ENCODE measurements at regions not wholly inside any gene's neighbourhood (a gene's known extent, or its start where the extent isn't known, plus 50 kb on each side); places are given as distances from the start of the nearest gene placed in this dataset.
A peak's percentile ranks its signal among the peaks of the same experiment; 100 is the strongest.
"Not testable (repeated sequence)": the region's sequence is repeated elsewhere in the genome, so short reads cannot be mapped to it uniquely, and the experiment has no call there.

DNA sequence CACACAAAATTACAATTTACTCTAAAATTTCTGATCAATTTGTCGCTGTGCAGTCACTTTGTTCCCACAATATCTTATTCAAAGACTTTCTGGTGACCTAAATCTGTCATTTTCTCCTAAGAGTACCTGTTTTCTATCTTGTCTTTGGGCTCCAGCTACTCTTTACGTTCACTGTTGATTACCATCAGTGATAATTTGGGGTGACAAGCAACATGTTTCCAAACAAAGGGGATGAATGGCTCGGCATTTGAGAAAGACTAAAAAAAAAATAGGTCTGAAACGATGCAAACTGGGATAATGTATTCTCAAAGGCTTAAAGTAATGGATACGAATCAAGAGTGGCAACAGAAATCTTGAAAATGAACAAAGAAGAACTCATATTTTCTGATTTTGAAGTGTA lies 205.2 kb upstream of the DAB2 start:
- no peak for DNase-seq

- no peak for DNase-seq
Measured at GRCh38 chr5:39628348-39628747, 203.6 kb upstream of the DAB2 start.

GRCh38 chr5:39624890-39625289 lies 200.1 kb upstream of the DAB2 start:
- DNase-seq = no peak

GRCh38 chr5:39624268-39624886 lies 199.6 kb upstream of the DAB2 start:
- peak; percentile 41 for DNase-seq

GRCh38 chr5:39623291-39623865 lies 198.6 kb upstream of the DAB2 start:
- DNase-seq = no peak

- no peak for DNase-seq
Measured at GRCh38 chr5:39622281-39622680, 197.5 kb upstream of the DAB2 start.

DNA sequence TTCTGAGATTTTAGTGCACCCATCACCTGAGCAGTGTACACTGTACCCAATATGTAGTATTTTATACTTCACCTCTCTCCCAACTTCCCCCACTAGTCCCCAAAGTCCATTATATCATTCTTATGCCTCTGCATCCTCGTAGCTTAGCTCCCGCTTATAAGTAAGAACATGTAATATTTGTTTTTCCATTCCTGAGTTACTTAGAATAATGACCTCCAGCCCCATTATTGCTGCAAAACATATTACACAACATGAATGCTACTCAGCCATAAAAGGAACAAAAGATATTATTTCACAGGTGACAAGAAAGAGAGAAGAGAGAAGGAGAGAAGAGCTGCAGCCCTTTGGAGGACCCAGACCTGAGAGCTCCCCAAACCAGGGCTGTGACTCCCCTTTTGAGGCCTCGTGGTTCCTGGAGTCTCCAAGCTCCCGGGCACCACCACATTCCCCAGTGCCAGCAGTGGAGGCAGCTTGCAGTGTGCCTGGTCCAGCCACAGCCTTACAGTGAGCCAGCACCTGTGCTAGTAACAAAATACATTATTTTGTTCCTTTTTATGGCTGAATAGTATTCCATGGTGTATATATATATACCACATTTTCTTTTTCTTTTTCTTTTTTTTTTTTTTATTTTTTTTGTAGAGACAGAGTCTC lies 194.5 kb upstream of the DAB2 start:
- DNase-seq = no peak

- no peak for DNase-seq
Measured at GRCh38 chr5:39618391-39618790, 193.6 kb upstream of the DAB2 start.

DNA sequence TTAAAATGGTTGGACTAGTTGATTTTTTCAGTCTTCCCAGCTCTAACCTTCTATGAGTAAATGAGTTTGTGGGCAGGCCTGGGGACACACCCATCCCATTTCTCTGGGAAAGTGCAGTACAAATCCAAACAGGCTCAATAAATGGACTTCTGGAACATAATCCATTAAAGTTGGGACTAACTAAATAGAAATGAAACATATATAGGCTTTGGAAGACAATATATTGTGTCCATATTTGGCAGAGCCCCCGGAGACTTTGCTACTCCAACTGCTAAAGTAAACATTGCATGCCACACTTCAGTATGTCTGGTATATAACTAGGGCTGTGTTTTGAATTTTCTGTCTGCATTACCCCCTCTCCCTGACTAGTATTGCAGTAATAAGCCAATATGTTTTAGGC lies 191.4 kb upstream of the DAB2 start:
- DNase-seq = no peak

DNA sequence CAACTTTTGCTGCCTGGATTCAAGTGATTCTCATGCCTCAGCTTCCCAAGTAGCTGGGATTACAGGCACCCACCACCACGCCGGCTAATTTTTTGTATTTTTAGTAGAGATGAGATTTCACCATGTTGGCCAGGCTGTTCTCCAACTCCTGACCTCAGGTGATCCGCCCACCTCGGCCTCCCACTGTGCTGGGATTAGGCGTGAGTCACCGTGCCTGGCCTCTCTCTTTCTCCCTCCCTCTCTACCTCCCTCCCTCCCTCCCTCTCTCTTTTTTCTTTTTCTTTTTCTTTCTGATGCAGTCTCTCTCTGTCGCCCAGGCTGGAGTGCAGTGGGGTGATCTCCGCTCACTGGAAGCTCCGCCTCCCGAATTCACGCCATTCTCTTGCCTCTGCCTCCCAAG lies 186.3 kb upstream of the DAB2 start:
- DNase-seq = not testable (repeated sequence)

GRCh38 chr5:39608024-39608423 lies 183.2 kb upstream of the DAB2 start:
- no peak for DNase-seq

GRCh38 chr5:39606591-39606990 lies 181.8 kb upstream of the DAB2 start:
- no peak for DNase-seq

DNA sequence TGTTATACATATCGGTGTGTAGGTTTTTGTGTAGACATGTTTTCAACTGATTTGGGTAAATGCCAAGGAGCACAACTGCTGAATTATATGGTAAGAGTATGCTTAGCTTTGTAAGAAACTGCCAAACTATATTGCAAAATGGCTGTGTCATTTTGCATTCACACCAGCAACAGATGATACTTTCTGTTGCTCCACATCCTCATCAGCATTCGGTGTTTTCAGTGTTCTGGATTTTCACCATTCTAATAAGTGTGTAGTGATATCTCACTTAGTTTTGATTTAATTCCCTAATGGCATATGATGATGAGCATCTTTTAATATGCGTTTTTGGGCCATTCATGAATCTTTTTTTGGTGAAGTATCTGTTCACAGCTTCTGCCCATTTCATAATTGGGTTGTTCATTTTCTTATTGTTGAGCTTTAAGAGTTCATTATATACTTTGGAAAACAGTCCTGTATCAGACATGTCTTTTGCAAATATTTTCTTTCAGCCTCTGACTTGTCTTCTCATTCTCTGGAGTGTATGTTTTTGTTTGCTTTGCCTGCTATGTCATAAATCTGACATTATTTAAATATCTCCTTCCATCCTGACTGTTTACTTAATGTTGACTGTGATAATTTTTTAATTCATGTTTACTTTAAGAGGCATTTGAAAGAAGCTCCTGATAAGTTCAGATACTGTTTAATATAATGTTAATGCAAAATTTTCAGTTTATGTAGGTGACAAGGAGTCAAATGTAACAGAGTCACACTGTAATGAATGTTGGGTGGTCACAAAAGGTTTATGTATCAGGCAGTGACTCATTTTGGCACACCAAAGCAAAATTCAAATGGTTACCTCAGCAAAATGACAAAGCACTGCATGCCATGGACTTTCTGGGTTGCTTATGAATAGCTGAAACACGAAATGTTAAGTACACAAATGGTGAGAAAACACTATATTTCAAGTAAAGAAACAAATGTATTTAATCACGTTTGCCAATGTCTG lies 181.1 kb upstream of the DAB2 start:
- DNase-seq = no peak

GRCh38 chr5:39605145-39605544 lies 180.4 kb upstream of the DAB2 start:
- no peak for DNase-seq

DNA sequence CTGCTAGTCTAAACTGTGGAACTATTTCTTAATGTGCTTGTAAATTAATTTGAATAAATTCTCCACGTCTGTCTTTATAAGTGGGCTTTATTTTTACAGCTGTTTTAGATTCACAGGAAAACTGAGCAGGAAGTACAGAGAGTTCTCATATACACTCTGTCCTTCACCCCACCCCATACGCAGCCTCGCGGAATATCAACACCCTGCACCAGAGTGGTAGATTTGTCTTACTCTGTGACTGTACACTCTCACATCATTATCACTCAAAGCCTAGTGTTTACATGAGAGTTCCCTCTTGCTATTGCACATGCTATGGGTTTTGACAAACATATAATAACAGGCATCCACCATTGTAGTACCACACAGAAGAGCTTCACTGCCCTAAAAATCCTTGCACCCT lies 179.7 kb upstream of the DAB2 start:
- DNase-seq = no peak

DNA sequence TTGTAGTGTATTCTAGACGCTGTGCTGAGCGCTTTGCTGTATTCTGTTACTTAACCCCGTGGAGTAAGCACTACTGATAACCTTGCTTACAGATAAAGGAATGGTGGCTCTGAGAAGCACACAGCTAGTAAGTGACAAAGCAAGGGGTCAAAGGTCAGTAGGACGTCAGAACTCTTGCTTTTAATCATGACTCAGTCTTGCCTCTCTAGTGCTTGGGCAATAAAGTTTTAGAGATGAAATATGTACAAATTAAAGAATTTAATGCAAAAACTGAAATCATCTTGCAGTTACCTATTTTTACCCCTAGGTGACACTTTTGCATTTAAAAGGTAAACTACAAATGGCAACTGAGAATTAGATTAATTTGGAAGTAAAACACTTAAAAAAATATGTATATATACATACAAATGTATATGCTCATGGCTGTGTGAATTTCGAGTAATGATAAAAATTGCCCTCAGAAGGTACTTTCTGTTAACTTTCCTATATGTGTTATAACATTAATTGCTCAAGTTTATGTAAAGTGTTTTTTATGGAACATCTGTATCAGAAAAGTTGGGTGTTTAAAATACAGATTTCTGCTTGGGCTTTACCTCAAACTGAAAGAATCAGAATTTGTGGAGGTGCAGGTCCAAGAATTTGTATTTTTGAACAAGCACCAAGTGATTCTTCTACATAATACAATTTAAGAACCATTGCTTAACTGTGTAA lies 175.1 kb upstream of the DAB2 start:
- peak; percentile 35 for DNase-seq

GRCh38 chr5:39598661-39599248 lies 174.0 kb upstream of the DAB2 start:
- DNase-seq = no peak

GRCh38 chr5:39588179-39588578 lies 163.4 kb upstream of the DAB2 start:
- DNase-seq = no peak

DNA sequence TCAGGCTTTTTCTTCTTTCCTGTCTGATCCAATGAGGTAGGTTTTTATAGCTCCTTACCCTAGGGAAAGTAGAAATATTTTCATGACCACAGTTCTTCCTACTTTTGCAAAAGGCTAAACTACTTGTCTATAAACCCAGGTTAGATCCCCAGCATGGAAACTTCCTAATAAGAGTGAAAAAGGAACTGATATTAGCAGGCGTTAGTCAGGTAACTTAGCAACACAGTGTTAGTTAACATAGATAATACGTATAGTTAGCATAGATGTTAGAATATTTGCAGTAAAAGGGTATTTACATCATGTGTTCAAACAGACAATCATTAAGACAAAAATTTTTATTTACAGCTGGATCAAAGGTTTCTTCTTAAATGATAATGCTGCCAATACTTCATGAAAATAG lies 162.9 kb upstream of the DAB2 start:
- DNase-seq = peak; percentile 25

DNA sequence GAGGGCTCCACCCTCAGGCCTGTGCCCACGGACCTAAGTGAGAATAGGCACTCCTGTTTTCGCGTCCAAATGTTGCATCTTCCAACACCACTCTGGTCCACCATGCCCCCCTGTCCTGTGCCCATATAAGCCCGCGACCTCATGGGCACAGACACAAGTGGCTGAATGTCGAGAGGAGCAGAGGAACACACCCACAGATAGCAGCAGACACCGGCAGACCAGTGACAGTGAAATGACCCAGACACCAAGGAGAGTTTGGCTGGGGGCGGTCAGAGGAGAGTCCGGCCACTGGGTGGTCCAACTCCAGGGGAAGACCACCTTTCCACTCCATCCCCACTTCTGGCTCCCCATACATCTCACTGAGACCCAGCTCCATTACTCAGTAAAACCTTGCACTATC lies 161.4 kb upstream of the DAB2 start:
- no peak for DNase-seq

GRCh38 chr5:39584927-39585326 lies 160.1 kb upstream of the DAB2 start:
- DNase-seq = no peak

DNA sequence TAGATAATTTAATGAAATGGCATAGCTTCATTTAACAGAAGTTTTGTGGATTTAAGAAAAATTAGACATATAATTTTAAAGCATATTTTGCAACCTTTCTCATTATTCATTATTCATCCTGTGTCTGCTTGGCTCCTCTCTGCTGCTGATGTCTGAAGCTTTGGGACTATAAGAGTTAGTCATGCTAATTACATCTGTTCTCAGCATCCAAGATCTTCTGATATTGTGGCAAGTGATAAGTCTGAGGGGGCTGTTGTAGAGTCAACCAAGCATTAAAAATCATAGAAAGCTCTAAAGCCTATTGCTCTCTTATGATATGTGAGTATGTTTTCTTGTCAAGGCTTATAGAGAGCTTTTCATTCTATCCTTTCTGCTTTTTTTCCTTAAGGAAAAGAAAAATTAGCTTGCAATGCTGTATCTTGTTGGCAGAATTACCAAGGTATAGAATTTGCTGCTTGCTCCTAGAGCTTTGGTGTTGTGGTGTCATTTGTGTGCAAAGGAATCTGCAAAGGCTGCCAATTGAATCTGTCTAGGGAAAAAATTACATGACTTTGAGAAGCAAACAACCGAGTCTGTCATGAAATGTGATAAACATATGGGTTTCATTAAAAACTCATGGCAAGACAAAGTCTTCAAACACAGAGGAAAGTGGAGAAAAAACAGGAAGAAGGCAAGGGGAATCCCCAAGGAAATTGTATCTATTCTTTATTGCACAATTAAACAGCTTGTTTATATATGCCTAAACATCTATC lies 156.1 kb upstream of the DAB2 start:
- no peak for DNase-seq
